GM23338 (cell line): ENCODE measurements at regions not wholly inside any gene's neighbourhood (a gene's known extent, or its start where the extent isn't known, plus 50 kb on each side); places are given as distances from the start of the nearest gene placed in this dataset.

Experiments
- ATAC-seq: fragments of 200-7000 bp; cut with Tn5 transposase; 3 replicates; pipeline ENCODE4 v1.9.1; 2020
- DNase-seq: peaks from one replicate; pipeline ENCODE4 v3.0.0-alpha.2; 2015; ENCODE audit warnings: low spot score
- H2AFZ ChIP-seq: fragments of 200-600 bp; sonication (generic); 2 replicates; pipeline ENCODE4 v1.8.0; 2016; ENCODE audit warnings: antibody characterized with exemption, mild to moderate bottlenecking, moderate library complexity
- H3F3A ChIP-seq: fragments of 200-600 bp; sonication (generic); replicated peaks from 2 replicates; pipeline ENCODE4 v1.8.0; 2017; ENCODE audit warnings: antibody characterized with exemption, mixed run types, low read depth
- H3K27ac ChIP-seq: fragments of 200-600 bp; sonication (generic); 2 replicates; pipeline ENCODE4 v1.6.1; 2016; ENCODE audit warnings: low read depth
- H3K27me3 ChIP-seq: fragments of 200-600 bp; sonication (generic); 2 replicates; pipeline ENCODE4 v1.8.0; 2016; ENCODE audit warnings: mild to moderate bottlenecking, mixed run types, moderate library complexity; ENCODE audit not compliant: insufficient read depth
- H3K36me3 ChIP-seq: fragments of 200-600 bp; sonication (generic); 2 replicates; pipeline ENCODE4 v1.8.0; 2016; ENCODE audit warnings: mild to moderate bottlenecking; ENCODE audit not compliant: insufficient read depth
- H3K4me1 ChIP-seq: fragments of 200-600 bp; sonication (generic); 2 replicates; pipeline ENCODE4 v1.8.0; 2016; ENCODE audit warnings: mild to moderate bottlenecking, moderate library complexity; ENCODE audit not compliant: insufficient read depth
- H3K4me2 ChIP-seq: fragments of 200-600 bp; sonication (generic); 2 replicates; pipeline ENCODE4 v1.7.1; 2017; ENCODE audit warnings: mixed run types
- H3K4me3 ChIP-seq: fragments of 200-600 bp; sonication (generic); 2 replicates; pipeline ENCODE4 v1.6.1; 2016; ENCODE audit warnings: mixed run types
- H3K79me2 ChIP-seq: fragments of 200-600 bp; sonication (generic); replicated peaks from 2 replicates; pipeline ENCODE4 v1.8.0; 2017; ENCODE audit warnings: mild to moderate bottlenecking; ENCODE audit not compliant: insufficient read depth
- H3K9me2 ChIP-seq: fragments of 200-600 bp; sonication (generic); 2 replicates; pipeline ENCODE4 v1.8.0; 2017; ENCODE audit not compliant: insufficient read depth
- H4K20me1 ChIP-seq: fragments of 200-600 bp; sonication (generic); replicated peaks from 2 replicates; pipeline ENCODE4 v1.8.0; 2017; ENCODE audit warnings: mild to moderate bottlenecking; ENCODE audit not compliant: insufficient read depth
- H3K27ac Mint-ChIP-seq: 2 replicates; pipeline ENCODE4 v1.8.0; 2020; ENCODE audit warnings: inconsistent platforms, mild to moderate bottlenecking, moderate library complexity, mixed read lengths
- H3K27me3 Mint-ChIP-seq: 3 replicates; pipeline ENCODE4 v1.8.0; 2022; ENCODE audit warnings: low read depth, mild to moderate bottlenecking, moderate library complexity, mixed read lengths, inconsistent platforms; ENCODE audit not compliant: insufficient read depth, poor library complexity
- H3K36me3 Mint-ChIP-seq: 3 replicates; pipeline ENCODE4 v1.8.0; 2021; ENCODE audit warnings: low read depth, mild to moderate bottlenecking, inconsistent platforms, moderate library complexity, mixed read lengths
- H3K4me1 Mint-ChIP-seq: 3 replicates; pipeline ENCODE4 v1.8.0; 2020; ENCODE audit warnings: mild to moderate bottlenecking, inconsistent platforms, mixed read lengths
- H3K4me3 Mint-ChIP-seq: 3 replicates; pipeline ENCODE4 v1.8.0; 2021; ENCODE audit warnings: moderate library complexity, mild to moderate bottlenecking, inconsistent platforms, mixed read lengths
- H3K9me3 Mint-ChIP-seq: 3 replicates; pipeline ENCODE4 v1.8.0; 2020; ENCODE audit warnings: moderate library complexity, mild to moderate bottlenecking, inconsistent platforms, mixed read lengths
- CREB1 ChIP-seq: fragments of 250-450 bp; sonication (Bioruptor Pico); IDR thresholded peaks from 2 replicates; pipeline ENCODE4 v1.5.0; 2020; ENCODE audit warnings: low read depth, mild to moderate bottlenecking, moderate library complexity
- CTCF ChIP-seq, 2 experiments: fragments of 200-600 bp in 1 of 2; sonication (generic) in 1 of 2; conservative IDR thresholded peaks; 2 replicates each; pipeline versions ENCODE4 v1.5.1 to v1.6.1; 2016 to 2017; ENCODE audit warnings: antibody characterized with exemption in 2 of 2, low read depth in 2 of 2, mild to moderate bottlenecking in 2 of 2, moderate library complexity in 1 of 2
- ETS1 ChIP-seq: IDR thresholded peaks from 2 replicates; pipeline ENCODE4 v1.6.1; 2016; ENCODE audit warnings: antibody characterized with exemption
- EZH2 ChIP-seq: fragments of 200-600 bp; sonication (generic); IDR thresholded peaks from one replicate; pipeline ENCODE4 v1.8.0; 2017; ENCODE audit warnings: antibody characterized with exemption, mild to moderate bottlenecking, low read depth; ENCODE audit not compliant: unreplicated experiment
- NANOG ChIP-seq: IDR thresholded peaks from 2 replicates; pipeline ENCODE4 v1.6.1; 2016; ENCODE audit warnings: antibody characterized with exemption, borderline replicate concordance
- POLR2AphosphoS5 ChIP-seq: IDR thresholded peaks from 2 replicates; pipeline ENCODE4 v1.6.1; 2016; ENCODE audit warnings: antibody characterized with exemption, low read depth
- REST ChIP-seq: IDR thresholded peaks from one replicate; pipeline ENCODE4 v1.6.1; 2018; ENCODE audit warnings: antibody characterized with exemption; ENCODE audit not compliant: unreplicated experiment
- ZNF331 ChIP-seq: fragments of 250-450 bp; sonication (Bioruptor Pico); IDR thresholded peaks from 2 replicates; pipeline ENCODE4 v1.5.0; 2020; ENCODE audit warnings: low read depth, mild to moderate bottlenecking, moderate library complexity

- TF ChIP-seq REST, result no peak
- no peak for TF ChIP-seq POLR2AphosphoS5
- no peak for TF ChIP-seq EZH2
- no peak for TF ChIP-seq NANOG
- no peak for TF ChIP-seq CTCF (conservative IDR thresholded peaks at IDR 0.05; ENCODE audit: low read depth in 2 of 2)
Observed at GRCh38 chr5:6867712-6868111, 154.5 kb downstream of the TENT4A start (continued).

GRCh38 chr5:6868171-6868570 is 154.9 kb downstream of the TENT4A start:
- Histone ChIP-seq H3K9me2 (peaks cover 5% of the 10 kb centered on the region; the same call in 1 of the 2 replicates), H3K36me3 (no peaks in the 10 kb centered on the region), H2AFZ (no peak overlapping the region), H3K79me2 (no peaks in the 10 kb centered on the region), H3K4me1 (no peaks in the 10 kb centered on the region), H4K20me1 (no peaks in the 10 kb centered on the region), H3K4me2 (no peak overlapping the region), H3K27me3 (no peaks in the 10 kb centered on the region), H3K4me3 (no peak overlapping the region), H3K27ac (no peak overlapping the region), H3F3A (no peaks in the 10 kb centered on the region)
- Mint-ChIP-seq H3K36me3 (peaks cover 5% of the 10 kb centered on the region; the same call in 2 of the 3 replicates), H3K27ac (no peak overlapping the region), H3K9me3 (peaks cover 9% of the 10 kb centered on the region), H3K4me3 (no peak overlapping the region), H3K4me1 (no peaks in the 10 kb centered on the region), H3K27me3 (peaks cover under 1% of the 10 kb centered on the region)
- TF ChIP-seq ZNF331 (CRISPR knock-in tag), result no peak
- no peak for TF ChIP-seq EZH2
- no peak for TF ChIP-seq CREB1
- TF ChIP-seq ETS1, result no peak
- no peak for ATAC-seq
- no peak for DNase-seq
